ENCODE measurements at regions not wholly inside any gene's neighbourhood (a gene's known extent, or its start where the extent isn't known, plus 50 kb on each side); places are given as distances from the start of the nearest gene placed in this dataset.
"Not testable (repeated sequence)": the region's sequence is repeated elsewhere in the genome, so short reads cannot be mapped to it uniquely, and the experiment has no call there.

GRCh38 chr1:66468722-66469121, 65.2 kb upstream of the SGIP1 start:
- CTCF ChIA-PET, result interaction anchor here (1.6 kb wide), 1 partner anchor 226 kb away, joined by 6 read pairs; no protein-coding TSS in a partner anchor
- ATAC-seq (no peak), DNase-seq (no peak)
- H3K36me3 Mint-ChIP-seq, result no peaks in the 10 kb centered on the region
- no peaks in the 10 kb centered on the region for H3K4me1 Mint-ChIP-seq
- peaks cover 50% of the 10 kb centered on the region for H3K27me3 Mint-ChIP-seq
- H3K9me3 Mint-ChIP-seq (ENCODE audit: low read depth), result no peaks in the 10 kb centered on the region
- H3K27ac Mint-ChIP-seq, result no peak overlapping the region
- no peak overlapping the region for H3K4me3 Mint-ChIP-seq

GRCh38 chr1:66475940-66476339, 58.0 kb upstream of the SGIP1 start:
- no peak overlapping the region for H3K27ac Mint-ChIP-seq
- H3K9me3 Mint-ChIP-seq (ENCODE audit: low read depth), result no peaks in the 10 kb centered on the region
- ATAC-seq (no peak), DNase-seq (no peak)
- CTCF ChIA-PET, result no interaction called here
- peaks cover 37% of the 10 kb centered on the region for H3K27me3 Mint-ChIP-seq
- H3K4me1 Mint-ChIP-seq, result no peaks in the 10 kb centered on the region
- H3K4me3 Mint-ChIP-seq, result no peak overlapping the region
- no peaks in the 10 kb centered on the region for H3K36me3 Mint-ChIP-seq

- Mint-ChIP-seq H3K9me3 (ENCODE audit: low read depth) (no peaks in the 10 kb centered on the region), H3K4me3 (no peak overlapping the region), H3K27me3 (peaks cover 31% of the 10 kb centered on the region), H3K4me1 (no peaks in the 10 kb centered on the region), H3K36me3 (no peaks in the 10 kb centered on the region), H3K27ac (no peak overlapping the region)
- CTCF ChIA-PET, result no interaction called here
- DNase-seq (no peak), ATAC-seq (no peak)
Observed at GRCh38 chr1:66476774-66477173, 57.2 kb upstream of the SGIP1 start.

- H3K4me1 Mint-ChIP-seq, result no peaks in the 10 kb centered on the region
- H3K9me3 Mint-ChIP-seq (ENCODE audit: low read depth), result no peaks in the 10 kb centered on the region
- peaks cover 26% of the 10 kb centered on the region for H3K27me3 Mint-ChIP-seq
- no peak overlapping the region for H3K4me3 Mint-ChIP-seq
- DNase-seq (no peak), ATAC-seq (no peak)
- no peak overlapping the region for H3K27ac Mint-ChIP-seq
- no peaks in the 10 kb centered on the region for H3K36me3 Mint-ChIP-seq
- CTCF ChIA-PET, result no interaction called here
Observed at GRCh38 chr1:66478116-66478515, 55.8 kb upstream of the SGIP1 start.

GRCh38 chr1:66480162-66480561, 53.8 kb upstream of the SGIP1 start:
- ATAC-seq, result no peak
- no peak for DNase-seq
- H3K27me3 Mint-ChIP-seq, result peaks cover 19% of the 10 kb centered on the region
- H3K4me1 Mint-ChIP-seq, result no peaks in the 10 kb centered on the region
- no peaks in the 10 kb centered on the region for H3K9me3 Mint-ChIP-seq (ENCODE audit: low read depth)
- no peaks in the 10 kb centered on the region for H3K36me3 Mint-ChIP-seq
- no peak overlapping the region for H3K27ac Mint-ChIP-seq
- CTCF ChIA-PET, result interaction anchor here (1.2 kb wide), 1 partner anchor 23 kb away, joined by 3 read pairs; no protein-coding TSS in a partner anchor
- no peak overlapping the region for H3K4me3 Mint-ChIP-seq

GRCh38 chr1:66481215-66481614, 52.7 kb upstream of the SGIP1 start:
- ATAC-seq; H3K9me3 Mint-ChIP-seq (ENCODE audit: low read depth); H3K36me3 Mint-ChIP-seq; H3K27ac Mint-ChIP-seq; H3K4me3 Mint-ChIP-seq; DNase-seq; H3K4me1 Mint-ChIP-seq; CTCF ChIA-PET: not testable (repeated sequence)
- peaks cover 13% of the 10 kb centered on the region for H3K27me3 Mint-ChIP-seq
